Transverse colon (tissue), 4 donors: ENCODE measurements at regions not wholly inside any gene's neighbourhood (a gene's known extent, or its start where the extent isn't known, plus 50 kb on each side); places are given as distances from the start of the nearest gene placed in this dataset.

Experiments
- DNase-seq: peaks from one replicate; pipeline ENCODE4 v3.0.0-alpha.2; 2019
- H3K27ac ChIP-seq, 4 donors: fragments of 200-600 bp; sonication (generic); 2 replicates each; pipeline ENCODE4 v1.5.1; 2016 to 2018; ENCODE audit warnings: inconsistent platforms in 4 of 4
- H3K27me3 ChIP-seq: fragments of 200-600 bp; sonication (generic); 2 replicates; pipeline ENCODE4 v1.5.1; 2017; ENCODE audit warnings: inconsistent platforms
- H3K36me3 ChIP-seq, 4 donors: fragments of 200-600 bp; sonication (generic); 2 replicates each; pipeline ENCODE4 v1.5.1; 2017 to 2019; ENCODE audit warnings: inconsistent platforms in 4 of 4
- H3K4me1 ChIP-seq, 4 donors: fragments of 200-600 bp; sonication (generic); 2 replicates each; pipeline ENCODE4 v1.5.1; 2017 to 2020; ENCODE audit warnings: inconsistent platforms in 4 of 4
- H3K4me3 ChIP-seq, 4 donors: fragments of 200-600 bp; sonication (generic); 1 replicate in 1 of 4; 2 replicates in 3 of 4; pipeline versions ENCODE4 v1.5.1 to v1.6.1; 2017 to 2019; ENCODE audit warnings: inconsistent platforms in 4 of 4
- H3K9me3 ChIP-seq, 2 donors: fragments of 200-600 bp; sonication (generic); 2 replicates each; pipeline ENCODE4 v1.5.1; 2017 to 2019; ENCODE audit warnings: inconsistent platforms in 2 of 2
- CTCF ChIP-seq, 5 experiments: fragments of 200-600 bp in 3 of 5; fragments of 450-650 bp in 2 of 5; sonication (generic) in 3 of 5; IDR thresholded peaks; 1 replicate in 2 of 5; 2 replicates in 3 of 5; pipeline ENCODE4 v1.5.1; 2016 to 2017; ENCODE audit warnings: antibody characterized with exemption in 5 of 5, inconsistent platforms in 3 of 5, mild to moderate bottlenecking in 2 of 5, moderate library complexity in 1 of 5
- EP300 ChIP-seq: sonication (generic); formaldehyde crosslinking; IDR thresholded peaks from one replicate; pipeline ENCODE4 v1.6.1; 2017; ENCODE audit warnings: antibody characterized with exemption, low read depth
- POLR2A ChIP-seq: fragments of 450-650 bp; IDR thresholded peaks from one replicate; pipeline ENCODE4 v1.6.1; 2016; ENCODE audit warnings: antibody characterized with exemption, mild to moderate bottlenecking, moderate library complexity
- POLR2AphosphoS5 ChIP-seq, 3 donors: sonication (generic); formaldehyde crosslinking; IDR thresholded peaks; one replicate each; pipeline ENCODE4 v1.6.1; 2016; ENCODE audit warnings: antibody characterized with exemption in 3 of 3
- WGBS, 2 donors: methylation state at CpG; one replicate each; pipeline ENCODE4 v1.1.5; 2018; ENCODE audit warnings: low coverage in 1 of 2; 5-methylcytosine and 5-hydroxymethylcytosine counted together
- in situ Hi-C, 4 donors: fragments of 200-750 bp; cut with MboI; loops; one replicate each; pipeline versions ENCODE4 v1.15.0 to v1.15.1; 2017; ENCODE audit warnings: low sequenced_read_pairs in 3 of 4, low pct_ligation_motif_present in 1 of 4, low pct_unique_long_range_greater_than_20kb in 1 of 4
- intact Hi-C: fragments of 100-400 bp; cut with DNase I; formaldehyde crosslinking; loops from one replicate; pipeline ENCODE4 v1.15.1; 2023; ENCODE audit warnings: low total_unique reads

- no peaks in the 10 kb centered on the region for H3K4me1 ChIP-seq
- H3K4me3 ChIP-seq, result no peak overlapping the region
- no peak for DNase-seq
- H3K36me3 ChIP-seq, result no peaks in the 10 kb centered on the region
- intact Hi-C loops (no loop called here), in situ Hi-C loops (no loop called here)
- no peaks in the 10 kb centered on the region for H3K27me3 ChIP-seq
- no peak for TF ChIP-seq CTCF (IDR thresholded peaks at IDR 0.05)
- TF ChIP-seq POLR2A, result no peak
- TF ChIP-seq EP300, result no peak
- no peak for TF ChIP-seq POLR2AphosphoS5 (IDR thresholded peaks at IDR 0.05)
- no peak overlapping the region for H3K27ac ChIP-seq
- 85% methylated on average over 7 of the region's 7 CpGs; no CpG with 5 or more reads in 1 of the 2 donors for WGBS, 2 donors
- no peaks in the 10 kb centered on the region for H3K9me3 ChIP-seq
Measured at GRCh38 chr4:31124008-31124585, 403.9 kb downstream of the PCDH7 start.

GRCh38 chr4:31125061-31125460 lies 404.9 kb downstream of the PCDH7 start:
- H3K9me3 ChIP-seq, result no peaks in the 10 kb centered on the region
- no peaks in the 10 kb centered on the region for H3K4me1 ChIP-seq
- 88 to 100% methylated on average over 1 of the region's 1 CpG for WGBS, 2 donors
- DNase-seq, result no peak
- in situ Hi-C loops (no loop called here), intact Hi-C loops (no loop called here)
- H3K27ac ChIP-seq, result no peak overlapping the region
- H3K36me3 ChIP-seq, result no peaks in the 10 kb centered on the region
- H3K27me3 ChIP-seq, result no peaks in the 10 kb centered on the region
- no peak overlapping the region for H3K4me3 ChIP-seq
- TF ChIP-seq EP300 (no peak), POLR2AphosphoS5 (IDR thresholded peaks at IDR 0.05) (no peak), POLR2A (no peak), CTCF (IDR thresholded peaks at IDR 0.05) (no peak)

GRCh38 chr4:31125496-31125895 lies 405.3 kb downstream of the PCDH7 start:
- Histone ChIP-seq H3K4me3 (no peak overlapping the region), H3K4me1 (no peaks in the 10 kb centered on the region), H3K27me3 (no peaks in the 10 kb centered on the region), H3K36me3 (no peaks in the 10 kb centered on the region), H3K9me3 (no peaks in the 10 kb centered on the region), H3K27ac (no peak overlapping the region)
- DNase-seq, result no peak
- no peak for TF ChIP-seq POLR2A
- in situ Hi-C loops (no loop called here), intact Hi-C loops (no loop called here)
- 43 to 69% methylated on average over 2 of the region's 2 CpGs for WGBS, 2 donors

- H3K36me3 ChIP-seq, result no peaks in the 10 kb centered on the region
- H3K4me3 ChIP-seq, result no peak overlapping the region
- WGBS, 2 donors, result 85 to 87% methylated on average over 5 of the region's 5 CpGs
- DNase-seq, result no peak
- no peaks in the 10 kb centered on the region for H3K27me3 ChIP-seq
- no peaks in the 10 kb centered on the region for H3K9me3 ChIP-seq
- no peaks in the 10 kb centered on the region for H3K4me1 ChIP-seq
- intact Hi-C loops (no loop called here), in situ Hi-C loops (no loop called here)
- TF ChIP-seq POLR2A (no peak), EP300 (no peak), POLR2AphosphoS5 (IDR thresholded peaks at IDR 0.05) (no peak), CTCF (IDR thresholded peaks at IDR 0.05) (no peak)
- no peak overlapping the region for H3K27ac ChIP-seq
Measured at GRCh38 chr4:31126881-31127398, 406.8 kb downstream of the PCDH7 start.

- Histone ChIP-seq H3K4me1 (no peaks in the 10 kb centered on the region), H3K27ac (no peak overlapping the region), H3K4me3 (no peak overlapping the region), H3K27me3 (no peaks in the 10 kb centered on the region), H3K9me3 (no peaks in the 10 kb centered on the region), H3K36me3 (no peaks in the 10 kb centered on the region)
- intact Hi-C loops, result no loop called here
- DNase-seq, result no peak
- TF ChIP-seq POLR2A, result no peak
- no peak for TF ChIP-seq POLR2AphosphoS5 (IDR thresholded peaks at IDR 0.05)
- no peak for TF ChIP-seq EP300
- TF ChIP-seq CTCF (IDR thresholded peaks at IDR 0.05), result no peak
- 92 to 100% methylated on average over 3 of the region's 3 CpGs for WGBS, 2 donors
- in situ Hi-C loops, result no loop called here
Measured at GRCh38 chr4:31130930-31131329, 410.8 kb downstream of the PCDH7 start.
